Lung (tissue), 11 donors: ENCODE measurements at regions not wholly inside any gene's neighbourhood (a gene's known extent, or its start where the extent isn't known, plus 50 kb on each side); places are given as distances from the start of the nearest gene placed in this dataset.
A peak's percentile ranks its signal among the peaks of the same experiment; 100 is the strongest.

Experiments
- ATAC-seq: fragments of 200-7000 bp; cut with Tn5 transposase; one replicate; pipeline ENCODE4 v1.9.1; 2020; ENCODE audit warnings: moderate number of reproducible peaks; ENCODE audit not compliant: insufficient read depth, low FRiP score
- DNase-seq, 3 donors: peaks; one replicate each; pipeline ENCODE4 v3.0.0-alpha.2; 2013 to 2017
- H3K27ac ChIP-seq, 2 donors: one replicate each; pipeline ENCODE4 v1.5.1; 2013; ENCODE audit warnings: mild to moderate bottlenecking in 2 of 2, moderate library complexity in 2 of 2, control low read depth in 1 of 2, inconsistent platforms in 1 of 2, low read depth in 1 of 2, low read length in 1 of 2
- H3K27me3 ChIP-seq, 3 donors: one replicate each; pipeline ENCODE4 v1.5.1; 2013; ENCODE audit warnings: low read length in 2 of 3; ENCODE audit not compliant: control insufficient read depth in 3 of 3, insufficient read depth in 3 of 3
- H3K36me3 ChIP-seq, 4 donors: one replicate each; pipeline ENCODE4 v1.5.1; 2013; ENCODE audit warnings: low read length in 4 of 4, mild to moderate bottlenecking in 1 of 4, moderate library complexity in 1 of 4; ENCODE audit not compliant: control insufficient read depth in 4 of 4, insufficient read depth in 4 of 4
- H3K4me1 ChIP-seq, 5 donors: one replicate each; pipeline ENCODE4 v1.5.1; 2013; ENCODE audit warnings: low read length in 5 of 5, mild to moderate bottlenecking in 2 of 5, moderate library complexity in 1 of 5; ENCODE audit not compliant: control insufficient read depth in 5 of 5, insufficient read depth in 5 of 5
- H3K4me3 ChIP-seq: one replicate; pipeline ENCODE4 v1.5.1; 2013; ENCODE audit warnings: mild to moderate bottlenecking, control low read depth, moderate library complexity
- H3K9ac ChIP-seq, 2 donors: one replicate each; pipeline ENCODE4 v1.5.1; 2013; ENCODE audit warnings: low read length in 2 of 2, control low read depth in 1 of 2; ENCODE audit not compliant: insufficient read depth in 1 of 2
- H3K9me3 ChIP-seq, 4 donors: one replicate each; pipeline ENCODE4 v1.5.1; 2013; ENCODE audit warnings: low read length in 3 of 4, mild to moderate bottlenecking in 1 of 4, moderate library complexity in 1 of 4; ENCODE audit not compliant: control insufficient read depth in 4 of 4, insufficient read depth in 3 of 4
- WGBS, 2 donors: extraction: QIAGEN DNeasy Blood & Tissue Kit; methylation state at CpG; one replicate each; pipeline ENCODE4 v1.1.7; 2013; 5-methylcytosine and 5-hydroxymethylcytosine counted together
- TF ChIP-seq, protein P1 (sequence below): IDR thresholded peaks from 2 replicates; pipeline ENCODE4 v1.5.1; 2012; ENCODE audit warnings: mild to moderate bottlenecking; ENCODE audit errors: control extremely low read depth, extremely low read depth
- donor health status: control.
- donor health status: control.
- donor health status: Bipolar disorder and iron deficiency.
- donor health status: healthy.
- donor health status: DM: yes; HTN: yes; CAD: no.

DNA sequence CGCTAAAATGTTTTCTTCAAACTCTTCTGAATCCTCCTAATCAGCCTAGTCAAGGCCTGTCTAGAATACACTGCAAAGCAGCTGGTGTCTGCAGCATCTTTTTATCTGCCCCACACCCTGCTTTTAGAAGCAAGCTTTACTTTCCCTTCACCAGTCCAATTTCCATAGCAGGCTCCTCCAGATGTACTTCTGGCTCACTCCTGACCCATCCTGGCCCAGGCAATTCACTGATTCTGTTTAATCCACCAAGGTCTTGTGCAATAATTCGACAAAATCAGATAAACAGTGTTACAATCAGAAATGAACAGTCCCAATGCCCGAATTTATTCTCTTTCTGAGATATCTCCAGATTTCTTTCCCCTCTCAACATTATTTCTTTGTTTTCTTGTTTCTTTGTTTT is 415.2 kb upstream of the SGCG start:
- no peak overlapping the region for H3K9ac ChIP-seq
- peak in 2 of 3 donors; percentile 46 to 63 for DNase-seq
- H3K36me3 ChIP-seq, result no peaks in the 10 kb centered on the region
- H3K9me3 ChIP-seq, result no peaks in the 10 kb centered on the region
- H3K4me3 ChIP-seq, result no peak overlapping the region
- peaks cover 0 to 18% (median 0%) of the 10 kb centered on the region in 5 donors for H3K4me1 ChIP-seq
- TF ChIP-seq, protein P1, sequence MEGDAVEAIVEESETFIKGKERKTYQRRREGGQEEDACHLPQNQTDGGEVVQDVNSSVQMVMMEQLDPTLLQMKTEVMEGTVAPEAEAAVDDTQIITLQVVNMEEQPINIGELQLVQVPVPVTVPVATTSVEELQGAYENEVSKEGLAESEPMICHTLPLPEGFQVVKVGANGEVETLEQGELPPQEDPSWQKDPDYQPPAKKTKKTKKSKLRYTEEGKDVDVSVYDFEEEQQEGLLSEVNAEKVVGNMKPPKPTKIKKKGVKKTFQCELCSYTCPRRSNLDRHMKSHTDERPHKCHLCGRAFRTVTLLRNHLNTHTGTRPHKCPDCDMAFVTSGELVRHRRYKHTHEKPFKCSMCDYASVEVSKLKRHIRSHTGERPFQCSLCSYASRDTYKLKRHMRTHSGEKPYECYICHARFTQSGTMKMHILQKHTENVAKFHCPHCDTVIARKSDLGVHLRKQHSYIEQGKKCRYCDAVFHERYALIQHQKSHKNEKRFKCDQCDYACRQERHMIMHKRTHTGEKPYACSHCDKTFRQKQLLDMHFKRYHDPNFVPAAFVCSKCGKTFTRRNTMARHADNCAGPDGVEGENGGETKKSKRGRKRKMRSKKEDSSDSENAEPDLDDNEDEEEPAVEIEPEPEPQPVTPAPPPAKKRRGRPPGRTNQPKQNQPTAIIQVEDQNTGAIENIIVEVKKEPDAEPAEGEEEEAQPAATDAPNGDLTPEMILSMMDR, result no peak
- H3K27me3 ChIP-seq, result no peaks in the 10 kb centered on the region
- WGBS, 2 donors, result 59 to 72% methylated on average over 3 of the region's 3 CpGs
- no peak for ATAC-seq
- H3K27ac ChIP-seq, result no peak overlapping the region

DNA sequence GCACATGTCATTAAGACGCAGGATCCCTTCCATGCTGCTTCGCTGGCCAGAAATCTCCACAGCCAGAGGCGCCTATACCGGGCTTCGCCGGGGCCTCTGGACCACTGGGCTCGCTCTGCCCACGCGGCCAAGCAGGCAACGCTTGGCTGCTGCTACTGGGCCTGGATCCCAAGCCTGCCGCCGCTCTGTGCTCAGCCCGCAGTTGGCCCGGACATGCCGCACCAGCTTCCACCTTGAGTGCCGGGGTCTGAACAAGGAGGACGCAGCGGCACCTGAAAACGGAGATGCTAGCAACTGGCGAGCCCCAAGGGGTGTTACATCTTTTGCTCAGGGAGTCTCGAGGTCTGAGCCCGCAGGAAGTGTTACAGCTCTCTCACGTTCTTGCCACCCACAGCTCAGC is 409.9 kb upstream of the SGCG start:
- TF ChIP-seq, protein P1, result no peak
- H3K27me3 ChIP-seq, result no peaks in the 10 kb centered on the region
- DNase-seq (no peak), ATAC-seq (no peak)
- H3K27ac ChIP-seq, result no peak overlapping the region
- peaks cover 0 to 14% (median 0%) of the 10 kb centered on the region in 5 donors for H3K4me1 ChIP-seq
- no peaks in the 10 kb centered on the region for H3K36me3 ChIP-seq
- H3K9me3 ChIP-seq, result peaks cover 0 to 2% (median 0%) of the 10 kb centered on the region in 4 donors
- no peak overlapping the region for H3K9ac ChIP-seq
- 93 to 96% methylated on average over 23 of the region's 23 CpGs for WGBS, 2 donors
- no peak overlapping the region for H3K4me3 ChIP-seq

DNA sequence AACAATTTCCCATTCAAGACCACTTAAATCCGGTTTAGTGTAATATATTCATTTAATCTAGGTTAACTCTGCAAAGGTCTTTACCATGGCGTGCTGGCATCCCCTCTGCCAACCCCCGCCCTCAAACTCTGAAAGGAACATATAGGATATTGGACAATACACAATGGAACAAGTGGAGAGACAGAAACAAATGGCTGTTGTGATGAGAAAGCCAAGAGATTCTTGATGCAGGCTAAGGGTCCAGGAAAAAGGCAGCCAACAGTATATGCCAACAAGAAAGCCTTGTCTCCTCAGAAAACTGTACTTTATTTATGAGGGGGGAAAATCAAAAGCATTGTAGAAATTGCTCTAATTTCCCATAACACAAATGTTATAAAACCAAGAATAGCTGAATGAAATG is 407.3 kb upstream of the SGCG start:
- Histone ChIP-seq H3K4me1 (peaks cover 0 to 13% (median 2%) of the 10 kb centered on the region in 5 donors), H3K9ac (no peak overlapping the region), H3K4me3 (no peak overlapping the region), H3K9me3 (peaks cover 0 to 2% (median 0%) of the 10 kb centered on the region in 4 donors), H3K36me3 (no peaks in the 10 kb centered on the region), H3K27ac (no peak overlapping the region), H3K27me3 (no peaks in the 10 kb centered on the region)
- TF ChIP-seq, protein P1, result no peak
- no peak for DNase-seq
- ATAC-seq, result no peak
- WGBS, 2 donors, result 74 to 84% methylated on average over 3 of the region's 3 CpGs
